K562 (cell line): ENCODE measurements at regions not wholly inside any gene's neighbourhood (a gene's known extent, or its start where the extent isn't known, plus 50 kb on each side); places are given as distances from the start of the nearest gene placed in this dataset.

Source experiments
- ATAC-seq: fragments of 200-7000 bp; cut with Tn5 transposase; 3 replicates; pipeline ENCODE4 v1.9.1; 2020; ENCODE audit warnings: moderate library complexity
- BruUV-seq: library from RNA; stranded (reverse); fragments of 400-500 nt; replicated peaks from 2 replicates; lab custom pipeline; 2021; lab: Mats Ljungman, UMichigan
- CTCF ChIA-PET: fragments of 300-600 bp; formaldehyde crosslinking; extraction: SDS; loops from one replicate; lab custom pipeline; 2021; ENCODE audit warnings: low intra/inter-chr PET ratio; lab: Yijun Ruan, JAX
- POLR2A ChIA-PET: fragments of 300-600, 350-650 bp; sonication (Branson Sonifier 250); formaldehyde crosslinking; extraction: SDS; loops from one replicate; lab custom pipeline; 2021; ENCODE audit warnings: antibody characterized with exemption, inconsistent platforms; lab: Yijun Ruan, JAX
- DNase-seq, 4 experiments: peaks; one replicate each; pipeline versions ENCODE4 v3.0.0 to v3.0.0-alpha.2; 2011 to 2018; ENCODE audit warnings: low spot score in 3 of 4, mixed read lengths in 3 of 4; ENCODE audit errors: extremely low read depth in 1 of 4
- FAIRE-seq: peaks from 2 replicates; lab custom pipeline; 2011; peaks lifted over from hg19 to GRCh38; lab: Jason Lieb, UNC
- H2AFZ ChIP-seq: 2 replicates; pipeline ENCODE4 v1.6.0; 2011; ENCODE audit warnings: low read depth, low read length, control low read depth, inconsistent platforms
- H3K27ac ChIP-seq: fragments of 200-600 bp; 3 replicates; pipeline ENCODE4 v1.8.0; 2011; ENCODE audit warnings: low read depth, mild to moderate bottlenecking, control low read depth, inconsistent platforms, low read length, moderate library complexity, mixed read lengths; ENCODE audit errors: extremely low read depth
- H3K27me3 ChIP-seq, 2 experiments: fragments of 300-600 bp in 1 of 2; 2 replicates in 1 of 2; 3 replicates in 1 of 2; pipeline versions ENCODE4 v1.6.0 to v1.8.0; 2011; ENCODE audit warnings: inconsistent platforms in 2 of 2, low read length in 2 of 2, mild to moderate bottlenecking in 1 of 2, mixed read lengths in 1 of 2, moderate library complexity in 1 of 2; ENCODE audit not compliant: control insufficient read depth in 2 of 2, insufficient read depth in 2 of 2
- H3K36me3 ChIP-seq: fragments of 300-600 bp; 3 replicates; pipeline ENCODE4 v1.8.0; 2011; ENCODE audit warnings: mild to moderate bottlenecking, low read length, inconsistent platforms; ENCODE audit not compliant: control insufficient read depth, insufficient read depth
- H3K4me1 ChIP-seq, 2 experiments: fragments of 200-600 bp in 1 of 2; replicated peaks in 1 of 2; 2 replicates in 1 of 2; 3 replicates in 1 of 2; pipeline versions ENCODE4 v1.5.1 to v1.8.0; 2011; ENCODE audit warnings: inconsistent platforms in 2 of 2, low read length in 2 of 2, mild to moderate bottlenecking in 1 of 2, mixed read lengths in 1 of 2, moderate library complexity in 1 of 2; ENCODE audit not compliant: control insufficient read depth in 2 of 2, insufficient read depth in 2 of 2
- H3K4me2 ChIP-seq: 2 replicates; pipeline ENCODE4 v1.6.1; 2011; ENCODE audit warnings: low read length, control low read depth, inconsistent platforms, mixed read lengths; ENCODE audit not compliant: insufficient read depth
- H3K4me3 ChIP-seq: fragments of 200-600 bp; sonication (generic), shearing (Covaris generic); 2 replicates; pipeline ENCODE4 v1.5.1; 2016; ENCODE audit warnings: control low read depth, inconsistent platforms
- H3K79me2 ChIP-seq: fragments of 200-600 bp; 3 replicates; pipeline ENCODE4 v1.8.0; 2011; ENCODE audit warnings: low read length, inconsistent platforms; ENCODE audit not compliant: control insufficient read depth, insufficient read depth
- H3K9ac ChIP-seq, 2 experiments: 2 replicates each; pipeline versions ENCODE4 v1.6.0 to v1.6.1; 2011; ENCODE audit warnings: low read depth in 2 of 2, low read length in 2 of 2, control low read depth in 1 of 2, inconsistent platforms in 1 of 2, mild to moderate bottlenecking in 1 of 2, mixed read lengths in 1 of 2; ENCODE audit not compliant: insufficient read depth in 1 of 2
- H3K9me1 ChIP-seq: one replicate; pipeline ENCODE4 v1.6.0; 2011; ENCODE audit warnings: inconsistent platforms, mild to moderate bottlenecking, low read length, moderate library complexity; ENCODE audit not compliant: control insufficient read depth, insufficient read depth
- H3K9me3 ChIP-seq: replicated peaks from 2 replicates; pipeline ENCODE4 v1.5.1; 2011; ENCODE audit warnings: low read depth, low read length, inconsistent platforms; ENCODE audit not compliant: control insufficient read depth, insufficient read depth
- H4K20me1 ChIP-seq: replicated peaks from 2 replicates; pipeline ENCODE4 v1.6.1; 2011; ENCODE audit warnings: low read length, inconsistent platforms, mixed read lengths; ENCODE audit not compliant: control insufficient read depth, insufficient read depth
- FOXJ2 ChIP-seq: fragments of 200-800 bp; sonication (Bioruptor generic); IDR thresholded peaks from 2 replicates; pipeline ENCODE4 v1.6.1; 2016; ENCODE audit warnings: missing genetic modification characterization, missing compliant biosample characterization
- FOXP1 ChIP-seq: sonication (generic); formaldehyde crosslinking; IDR thresholded peaks from 2 replicates; pipeline ENCODE4 v1.8.0; 2022; ENCODE audit warnings: mild to moderate bottlenecking, missing genetic modification reagents
- GATA2 ChIP-seq: sonication (generic); formaldehyde crosslinking; IDR thresholded peaks from 2 replicates; pipeline ENCODE4 v1.4.0; 2020; ENCODE audit warnings: mild to moderate bottlenecking, missing genetic modification reagents
- HNRNPUL1 ChIP-seq: fragments of 200-400 bp; formaldehyde crosslinking; IDR thresholded peaks from 2 replicates; pipeline ENCODE4 v1.6.1; 2017; ENCODE audit warnings: low read length
- MCM5 ChIP-seq: fragments of 450-650 bp; IDR thresholded peaks from 2 replicates; pipeline ENCODE4 v1.6.1; 2016; ENCODE audit warnings: low read depth
- NELFE ChIP-seq: IDR thresholded peaks from 2 replicates; pipeline ENCODE4 v1.6.1; 2011; ENCODE audit warnings: mild to moderate bottlenecking; ENCODE audit not compliant: insufficient read depth, insufficient read length
- NUFIP1 ChIP-seq: fragments of 450-650 bp; IDR thresholded peaks from 2 replicates; pipeline ENCODE4 v1.6.1; 2018; ENCODE audit not compliant: partially characterized antibody
- POLR3A ChIP-seq: IDR thresholded peaks from 2 replicates; pipeline ENCODE4 v1.6.1; 2011; ENCODE audit warnings: borderline replicate concordance, mild to moderate bottlenecking, moderate library complexity; ENCODE audit not compliant: insufficient read length, insufficient read depth; ENCODE audit errors: extremely low read depth
- RBM14 ChIP-seq: fragments of 200-400 bp; formaldehyde crosslinking; IDR thresholded peaks from 2 replicates; pipeline ENCODE4 v1.6.1; 2018; ENCODE audit warnings: low read depth, mild to moderate bottlenecking, low read length, moderate library complexity, borderline replicate concordance; ENCODE audit not compliant: insufficient read depth
- RBM34 ChIP-seq: fragments of 200-400 bp; formaldehyde crosslinking; IDR thresholded peaks from 2 replicates; pipeline ENCODE4 v1.6.1; 2018; ENCODE audit warnings: low read length, borderline replicate concordance; ENCODE audit not compliant: insufficient read depth
- SREBF2 ChIP-seq: sonication (generic); formaldehyde crosslinking; IDR thresholded peaks from 2 replicates; pipeline ENCODE4 v1.4.0; 2020; ENCODE audit warnings: mild to moderate bottlenecking, missing genetic modification reagents
- TAF15 ChIP-seq: fragments of 200-400 bp; formaldehyde crosslinking; IDR thresholded peaks from 2 replicates; pipeline ENCODE4 v1.6.1; 2017; ENCODE audit warnings: mild to moderate bottlenecking, low read depth, low read length, moderate library complexity
- TCF7L2 ChIP-seq: fragments of 150-350 bp; IDR thresholded peaks from 2 replicates; pipeline ENCODE4 v1.6.1; 2016; ENCODE audit warnings: low read depth, mild to moderate bottlenecking, low read length, moderate library complexity
- ZNF561 ChIP-seq: fragments of 450-650 bp; formaldehyde crosslinking; conservative IDR thresholded peaks from 2 replicates; pipeline ENCODE4 v1.4.0; 2020; ENCODE audit warnings: mild to moderate bottlenecking, moderate library complexity
- WGBS: fragments of 100-300 bp; shearing (Covaris generic); methylation state at CpG from one replicate; pipeline ENCODE4 v1.1.6; 2016; ENCODE audit warnings: low coverage, mixed read lengths; ENCODE audit not compliant: insufficient coverage; ENCODE audit errors: missing lambda C conversion rate; 5-methylcytosine and 5-hydroxymethylcytosine counted together
- in situ Hi-C: fragments of 300-500 bp; cut with MboI; formaldehyde crosslinking; loops from 4 replicates; pipeline ENCODE4 v1.15.0; 2018; ENCODE audit warnings: inconsistent platforms, mixed read lengths
- intact Hi-C: fragments of 100-400 bp; cut with micrococcal nuclease; formaldehyde crosslinking; loops from 2 replicates; pipeline ENCODE4 v1.14.2; 2022
- TF ChIP-seq, protein P1 (sequence below): sonication (generic); formaldehyde crosslinking; IDR thresholded peaks from 2 replicates; pipeline ENCODE4 v1.8.1; 2022; ENCODE audit warnings: missing genetic modification reagents

DNA sequence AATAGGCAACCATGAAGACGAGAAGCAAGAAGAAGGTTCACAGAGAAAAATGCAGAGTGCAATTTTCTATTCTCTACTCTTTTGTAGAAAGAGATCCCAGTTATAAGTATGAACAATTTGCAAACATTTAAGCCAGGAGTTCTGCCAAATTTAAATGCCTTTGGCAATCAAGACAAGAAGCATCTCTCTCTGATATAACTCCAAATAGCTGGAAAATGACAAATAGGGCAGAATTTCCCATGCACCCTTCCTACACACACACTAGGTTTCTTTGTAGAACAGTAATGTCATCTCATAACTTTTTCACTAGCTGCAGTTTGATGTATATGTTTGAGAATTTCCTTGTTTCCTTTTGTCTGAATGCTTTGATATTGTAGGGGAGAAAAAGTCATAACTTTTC, 333.5 kb upstream of the AZI2 start:
- H3K27ac ChIP-seq: no peak overlapping the region
- no peak for ATAC-seq
- no peaks in the 10 kb centered on the region for H3K9me3 ChIP-seq
- ChIA-PET CTCF (no interaction called here), POLR2A (no interaction called here)
- H3K4me1 ChIP-seq: no peaks in the 10 kb centered on the region
- H3K9ac ChIP-seq: no peak overlapping the region
- H3K27me3 ChIP-seq: no peaks in the 10 kb centered on the region
- DNase-seq: no peak
- TF ChIP-seq RBM14 (no peak), FOXJ2 (tag) (no peak), MCM5 (no peak), NELFE (no peak), POLR3A (no peak), GATA2 (no peak), TCF7L2 (no peak), FOXP1 (CRISPR knock-in tag) (no peak), HNRNPUL1 (no peak), RBM34 (no peak), TAF15 (no peak), SREBF2 (CRISPR knock-in tag) (no peak), ZNF561 (CRISPR knock-in tag) (no peak), NUFIP1 (no peak)
- TF ChIP-seq, protein P1, sequence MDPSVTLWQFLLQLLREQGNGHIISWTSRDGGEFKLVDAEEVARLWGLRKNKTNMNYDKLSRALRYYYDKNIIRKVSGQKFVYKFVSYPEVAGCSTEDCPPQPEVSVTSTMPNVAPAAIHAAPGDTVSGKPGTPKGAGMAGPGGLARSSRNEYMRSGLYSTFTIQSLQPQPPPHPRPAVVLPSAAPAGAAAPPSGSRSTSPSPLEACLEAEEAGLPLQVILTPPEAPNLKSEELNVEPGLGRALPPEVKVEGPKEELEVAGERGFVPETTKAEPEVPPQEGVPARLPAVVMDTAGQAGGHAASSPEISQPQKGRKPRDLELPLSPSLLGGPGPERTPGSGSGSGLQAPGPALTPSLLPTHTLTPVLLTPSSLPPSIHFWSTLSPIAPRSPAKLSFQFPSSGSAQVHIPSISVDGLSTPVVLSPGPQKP (CRISPR knock-in tag): no peak
- FAIRE-seq: no peak
- H2AFZ ChIP-seq: no peak overlapping the region
- no peaks in the 10 kb centered on the region for H3K36me3 ChIP-seq
- in situ Hi-C loops: no loop called here
- H4K20me1 ChIP-seq: no peaks in the 10 kb centered on the region
- no peaks in the 10 kb centered on the region for H3K79me2 ChIP-seq
- H3K4me3 ChIP-seq: no peak overlapping the region
- no TSS peak for BruUV-seq
- no peaks in the 10 kb centered on the region for H3K9me1 ChIP-seq
- 4% methylated on average over 1 of the region's 1 CpG for WGBS
- intact Hi-C loops: no loop called here
- H3K4me2 ChIP-seq: no peak overlapping the region
